ENCODE measurements at regions not wholly inside any gene's neighbourhood (a gene's known extent, or its start where the extent isn't known, plus 50 kb on each side); places are given as distances from the start of the nearest gene placed in this dataset.
"Not testable (repeated sequence)": the region's sequence is repeated elsewhere in the genome, so short reads cannot be mapped to it uniquely, and the experiment has no call there.

GRCh38 chr6:81515562-81516453, 236.7 kb downstream of the TENT5A start:
- FAIRE-seq (no peak), DNase-seq (ENCODE audit: insufficient read length, low spot score) (no peak)
- no peak for TF ChIP-seq POU2F2 (IDR thresholded peaks at IDR 0.05; ENCODE audit: low read depth, low read length)
- no peak for TF ChIP-seq TAF1 (IDR thresholded peaks at IDR 0.05; ENCODE audit: low read depth, low read length)
- TF ChIP-seq POLR2AphosphoS5 (IDR thresholded peaks at IDR 0.05; ENCODE audit: low read depth, low read length): no peak
- no peak for TF ChIP-seq SPI1 (IDR thresholded peaks at IDR 0.05; ENCODE audit: low read depth, low read length)
- TF ChIP-seq POLR2A (IDR thresholded peaks at IDR 0.05; ENCODE audit: low read depth, low read length): no peak
- no peak for TF ChIP-seq PAX5 (IDR thresholded peaks at IDR 0.05; ENCODE audit: insufficient read depth, low read length, severe bottlenecking)

GRCh38 chr6:81514195-81514594, 238.3 kb downstream of the TENT5A start:
- not testable (repeated sequence) for FAIRE-seq

GRCh38 chr6:81511423-81511822, 241.1 kb downstream of the TENT5A start:
- FAIRE-seq (no peak), DNase-seq (ENCODE audit: insufficient read length, low spot score) (no peak)
- TF ChIP-seq PAX5 (IDR thresholded peaks at IDR 0.05; ENCODE audit: insufficient read depth, low read length, severe bottlenecking): no peak
- TF ChIP-seq SPI1 (IDR thresholded peaks at IDR 0.05; ENCODE audit: low read depth, low read length): no peak
- TF ChIP-seq POU2F2 (IDR thresholded peaks at IDR 0.05; ENCODE audit: low read depth, low read length): no peak
- TF ChIP-seq TAF1 (IDR thresholded peaks at IDR 0.05; ENCODE audit: low read depth, low read length): no peak
- no peak for TF ChIP-seq POLR2A (IDR thresholded peaks at IDR 0.05; ENCODE audit: low read depth, low read length)
- no peak for TF ChIP-seq POLR2AphosphoS5 (IDR thresholded peaks at IDR 0.05; ENCODE audit: low read depth, low read length)

More at GRCh38 chr6:81514195-81514594, 238.3 kb downstream of the TENT5A start:
- DNase-seq (ENCODE audit: insufficient read length, low spot score): not testable (repeated sequence)

- FAIRE-seq (no peak), DNase-seq (ENCODE audit: insufficient read length, low spot score) (no peak)
- TF ChIP-seq POU2F2 (IDR thresholded peaks at IDR 0.05; ENCODE audit: low read depth, low read length) (no peak), POLR2AphosphoS5 (IDR thresholded peaks at IDR 0.05; ENCODE audit: low read depth, low read length) (no peak), SPI1 (IDR thresholded peaks at IDR 0.05; ENCODE audit: low read depth, low read length) (no peak), PAX5 (IDR thresholded peaks at IDR 0.05; ENCODE audit: insufficient read depth, low read length, severe bottlenecking) (no peak), POLR2A (IDR thresholded peaks at IDR 0.05; ENCODE audit: low read depth, low read length) (no peak), TAF1 (IDR thresholded peaks at IDR 0.05; ENCODE audit: low read depth, low read length) (no peak)
These were observed 256.5 kb downstream of the TENT5A start for GRCh38 chr6:81495999-81496398.

GRCh38 chr6:81491454-81492101, 260.9 kb downstream of the TENT5A start:
- TF ChIP-seq POU2F2 (IDR thresholded peaks at IDR 0.05; ENCODE audit: low read depth, low read length) (no peak), POLR2A (IDR thresholded peaks at IDR 0.05; ENCODE audit: low read depth, low read length) (no peak), TAF1 (IDR thresholded peaks at IDR 0.05; ENCODE audit: low read depth, low read length) (no peak), POLR2AphosphoS5 (IDR thresholded peaks at IDR 0.05; ENCODE audit: low read depth, low read length) (no peak)
- DNase-seq (ENCODE audit: insufficient read length, low spot score) (no peak), FAIRE-seq (no peak)

- DNase-seq (ENCODE audit: insufficient read length, low spot score) (no peak), FAIRE-seq (no peak)
- TF ChIP-seq TAF1 (IDR thresholded peaks at IDR 0.05; ENCODE audit: low read depth, low read length): no peak
- no peak for TF ChIP-seq POLR2A (IDR thresholded peaks at IDR 0.05; ENCODE audit: low read depth, low read length)
- no peak for TF ChIP-seq POU2F2 (IDR thresholded peaks at IDR 0.05; ENCODE audit: low read depth, low read length)
- TF ChIP-seq SPI1 (IDR thresholded peaks at IDR 0.05; ENCODE audit: low read depth, low read length): no peak
- no peak for TF ChIP-seq PAX5 (IDR thresholded peaks at IDR 0.05; ENCODE audit: insufficient read depth, low read length, severe bottlenecking)
- no peak for TF ChIP-seq POLR2AphosphoS5 (IDR thresholded peaks at IDR 0.05; ENCODE audit: low read depth, low read length)
These were observed 265.0 kb downstream of the TENT5A start for GRCh38 chr6:81487489-81487888.

- DNase-seq (ENCODE audit: insufficient read length, low spot score) (no peak), FAIRE-seq (no peak)
- TF ChIP-seq SPI1 (IDR thresholded peaks at IDR 0.05; ENCODE audit: low read depth, low read length): no peak
- no peak for TF ChIP-seq POLR2AphosphoS5 (IDR thresholded peaks at IDR 0.05; ENCODE audit: low read depth, low read length)
- TF ChIP-seq POLR2A (IDR thresholded peaks at IDR 0.05; ENCODE audit: low read depth, low read length): no peak
- no peak for TF ChIP-seq POU2F2 (IDR thresholded peaks at IDR 0.05; ENCODE audit: low read depth, low read length)
- TF ChIP-seq PAX5 (IDR thresholded peaks at IDR 0.05; ENCODE audit: insufficient read depth, low read length, severe bottlenecking): no peak
- no peak for TF ChIP-seq TAF1 (IDR thresholded peaks at IDR 0.05; ENCODE audit: low read depth, low read length)
These were observed 266.2 kb downstream of the TENT5A start for GRCh38 chr6:81486234-81486633.

GRCh38 chr6:81485395-81485794, 267.1 kb downstream of the TENT5A start:
- FAIRE-seq (no peak), DNase-seq (ENCODE audit: insufficient read length, low spot score) (no peak)
- TF ChIP-seq PAX5 (IDR thresholded peaks at IDR 0.05; ENCODE audit: insufficient read depth, low read length, severe bottlenecking) (no peak), POLR2AphosphoS5 (IDR thresholded peaks at IDR 0.05; ENCODE audit: low read depth, low read length) (no peak), POU2F2 (IDR thresholded peaks at IDR 0.05; ENCODE audit: low read depth, low read length) (no peak), SPI1 (IDR thresholded peaks at IDR 0.05; ENCODE audit: low read depth, low read length) (no peak), TAF1 (IDR thresholded peaks at IDR 0.05; ENCODE audit: low read depth, low read length) (no peak), POLR2A (IDR thresholded peaks at IDR 0.05; ENCODE audit: low read depth, low read length) (no peak)

- TF ChIP-seq SPI1 (IDR thresholded peaks at IDR 0.05; ENCODE audit: low read depth, low read length): no peak
- TF ChIP-seq PAX5 (IDR thresholded peaks at IDR 0.05; ENCODE audit: insufficient read depth, low read length, severe bottlenecking): no peak
- no peak for TF ChIP-seq POLR2AphosphoS5 (IDR thresholded peaks at IDR 0.05; ENCODE audit: low read depth, low read length)
- TF ChIP-seq POLR2A (IDR thresholded peaks at IDR 0.05; ENCODE audit: low read depth, low read length): no peak
- no peak for TF ChIP-seq POU2F2 (IDR thresholded peaks at IDR 0.05; ENCODE audit: low read depth, low read length)
- no peak for TF ChIP-seq TAF1 (IDR thresholded peaks at IDR 0.05; ENCODE audit: low read depth, low read length)
- DNase-seq (ENCODE audit: insufficient read length, low spot score): no peak
- no peak for FAIRE-seq
These were observed 268.2 kb downstream of the TENT5A start for GRCh38 chr6:81484251-81484650.

All from GM12891 (cell line).